IPS-NIHi11 (cell line): ENCODE measurements at regions not wholly inside any gene's neighbourhood (a gene's known extent, or its start where the extent isn't known, plus 50 kb on each side); places are given as distances from the start of the nearest gene placed in this dataset.
A peak's percentile ranks its signal among the peaks of the same experiment; 100 is the strongest.

ENCODE experiments used
- DNase-seq: peaks from one replicate; pipeline ENCODE4 v3.0.0; 2012; ENCODE audit warnings: mixed read lengths, low spot score

GRCh38 chr2:23132000-23132399 is 253.0 kb upstream of the KLHL29 start:
- DNase-seq, result no peak

GRCh38 chr2:23132823-23133595 is 252.0 kb upstream of the KLHL29 start:
- DNase-seq, result no peak

DNA sequence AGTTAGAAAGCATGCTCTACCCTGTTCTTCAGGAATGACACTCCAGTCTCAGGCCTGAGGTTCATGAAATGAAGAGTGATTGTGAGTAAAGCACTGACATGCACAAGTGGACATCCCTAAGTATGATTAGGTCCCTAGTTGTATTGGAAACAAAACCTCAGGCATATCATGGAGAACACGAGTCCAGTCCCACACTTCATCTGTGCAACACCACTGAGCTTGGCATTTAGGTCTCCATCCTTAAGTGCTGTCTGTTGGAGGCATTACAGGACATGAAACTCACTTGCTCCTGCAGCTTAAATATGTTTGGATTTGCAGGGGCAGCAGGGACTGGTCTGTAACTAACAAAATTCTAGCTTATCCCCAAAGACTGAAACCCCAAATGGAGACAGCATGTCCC is 250.3 kb upstream of the KLHL29 start:
- no peak for DNase-seq

GRCh38 chr2:23135481-23136100 is 249.4 kb upstream of the KLHL29 start:
- peak; percentile 39 for DNase-seq

DNA sequence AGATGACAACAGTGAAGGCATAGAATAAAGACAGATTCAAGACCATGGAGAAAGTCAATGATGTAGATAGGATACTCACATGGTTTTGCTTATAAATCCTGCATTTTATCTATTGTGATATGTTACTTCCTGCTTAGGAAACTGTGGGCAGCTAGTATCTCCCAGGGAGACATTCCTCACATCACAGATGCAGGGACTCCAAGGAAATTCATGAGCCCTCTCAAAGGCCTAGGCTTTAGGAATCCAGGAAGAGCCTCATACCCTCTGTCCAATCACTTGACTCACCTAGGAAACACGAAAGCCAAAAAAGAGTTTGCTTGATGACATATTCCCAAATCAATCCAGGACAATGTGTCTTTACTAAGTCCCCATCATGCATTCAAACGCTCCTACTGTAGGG is 247.8 kb upstream of the KLHL29 start:
- DNase-seq, result no peak

DNA sequence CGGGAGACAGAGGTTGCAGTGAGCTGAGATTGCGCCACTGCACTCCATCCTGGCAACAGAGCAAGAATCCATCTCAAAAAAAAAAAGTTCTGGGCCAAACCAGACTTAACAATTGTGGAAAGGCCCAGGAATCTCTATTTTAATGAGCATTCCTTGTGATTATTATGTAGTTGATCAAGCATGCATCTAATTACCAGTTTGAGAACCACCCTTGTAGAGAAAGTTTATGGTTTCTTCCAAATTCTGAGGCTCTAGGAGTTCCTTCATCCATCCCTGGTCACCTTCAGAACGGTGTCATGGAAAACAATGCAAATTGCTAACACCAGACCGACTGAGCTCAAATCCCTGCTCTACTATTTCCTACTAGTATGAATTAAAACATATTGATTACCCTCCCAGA is 246.3 kb upstream of the KLHL29 start:
- DNase-seq, result no peak

GRCh38 chr2:23145460-23145859 is 239.5 kb upstream of the KLHL29 start:
- DNase-seq, result no peak

DNA sequence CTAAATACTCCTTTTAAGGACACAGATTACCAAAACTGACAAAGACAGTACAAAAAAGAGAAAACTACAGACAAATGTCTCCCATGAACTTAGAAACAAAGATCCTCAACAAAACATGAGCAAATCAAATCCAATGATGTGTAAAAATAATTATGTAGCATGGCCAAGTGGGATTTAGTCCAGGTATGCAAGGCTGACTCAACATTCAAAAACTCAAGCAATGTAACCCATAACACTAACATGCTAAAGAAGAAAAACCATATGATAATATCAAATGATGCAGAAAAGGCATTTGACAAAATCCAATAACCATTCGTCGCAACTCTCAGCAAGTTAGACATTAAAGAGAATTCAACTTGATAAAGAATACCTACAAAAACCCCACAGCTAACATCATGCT is 239.0 kb upstream of the KLHL29 start:
- no peak for DNase-seq

DNA sequence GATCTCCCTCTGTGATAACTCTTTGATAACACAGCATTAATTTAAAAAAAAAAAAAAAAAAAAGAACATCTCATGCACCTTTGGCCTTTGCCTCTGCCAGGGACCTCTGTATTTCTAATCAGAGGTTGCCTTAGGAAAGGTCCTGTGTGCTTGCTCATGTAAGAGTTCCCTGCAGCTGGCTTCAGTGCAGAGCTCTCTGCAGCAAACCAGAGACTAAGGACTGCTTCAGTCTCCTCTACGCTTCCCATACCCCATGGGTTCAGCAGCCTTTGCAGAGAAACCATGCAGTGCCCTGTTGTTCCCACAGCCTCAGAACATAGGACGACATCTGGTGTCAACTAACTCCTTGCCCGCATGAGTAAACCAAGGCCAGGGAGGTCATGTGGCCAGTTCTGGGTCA is 236.6 kb upstream of the KLHL29 start:
- DNase-seq, result no peak

DNA sequence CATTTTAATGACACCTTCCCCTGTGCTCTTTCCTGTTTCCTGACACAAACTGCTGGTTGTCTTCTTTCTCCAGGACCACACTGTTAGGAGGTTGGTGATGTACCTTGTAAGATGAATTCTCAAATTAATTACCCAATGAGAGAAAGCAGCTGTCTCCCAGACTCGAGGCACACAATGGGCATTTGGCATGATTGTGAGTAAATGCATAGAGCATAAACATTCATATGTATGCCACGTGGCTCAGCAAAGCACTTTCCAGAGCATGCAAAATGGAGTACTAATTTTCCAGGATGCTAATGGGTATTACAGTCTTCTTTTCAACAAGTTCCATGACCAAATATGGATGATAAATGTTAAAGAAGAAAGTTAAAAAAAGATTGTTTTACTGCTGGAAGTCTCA is 235.2 kb upstream of the KLHL29 start:
- no peak for DNase-seq

GRCh38 chr2:23153484-23153883 is 231.5 kb upstream of the KLHL29 start:
- no peak for DNase-seq

DNA sequence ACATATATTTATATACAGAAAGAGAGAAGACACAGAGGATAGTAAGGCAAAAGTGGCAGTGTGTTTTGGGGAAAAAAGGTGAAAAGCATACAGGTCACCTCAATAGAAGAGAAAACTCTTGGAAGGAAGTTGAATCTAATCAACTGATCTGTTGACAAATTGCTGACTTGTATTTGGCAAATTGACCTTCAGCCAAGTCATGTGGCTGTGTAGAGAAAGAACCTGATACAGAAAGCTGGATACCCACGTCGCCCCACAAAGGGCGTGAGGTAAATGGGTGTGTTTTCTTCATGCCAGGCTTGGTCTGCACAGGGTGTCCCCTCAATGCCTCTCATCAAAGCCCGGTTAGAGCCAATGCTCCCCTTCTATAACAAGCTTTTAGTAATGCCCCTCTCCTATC is 230.0 kb upstream of the KLHL29 start:
- DNase-seq, result no peak

- DNase-seq, result no peak
These were observed 227.2 kb upstream of the KLHL29 start for GRCh38 chr2:23157812-23158211.

DNA sequence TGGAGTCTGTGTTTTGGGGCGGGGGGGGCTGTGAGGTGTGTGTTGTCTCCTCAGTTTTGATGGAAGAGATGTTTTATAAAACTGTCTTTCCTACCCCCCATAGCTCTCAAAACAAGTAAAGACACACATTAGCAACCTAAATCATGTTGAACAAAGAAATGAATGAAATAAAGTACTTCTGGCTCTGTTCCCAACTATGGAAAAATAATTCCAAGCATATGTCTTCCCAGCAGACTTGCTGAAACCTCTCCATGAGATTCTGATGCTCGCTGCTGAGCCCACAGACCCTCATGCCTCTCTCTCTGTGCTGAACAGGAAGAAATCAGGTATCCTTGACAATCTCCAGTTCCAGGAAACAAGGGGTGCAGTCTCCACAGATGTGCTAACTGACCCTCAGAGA is 226.7 kb upstream of the KLHL29 start:
- DNase-seq, result no peak

DNA sequence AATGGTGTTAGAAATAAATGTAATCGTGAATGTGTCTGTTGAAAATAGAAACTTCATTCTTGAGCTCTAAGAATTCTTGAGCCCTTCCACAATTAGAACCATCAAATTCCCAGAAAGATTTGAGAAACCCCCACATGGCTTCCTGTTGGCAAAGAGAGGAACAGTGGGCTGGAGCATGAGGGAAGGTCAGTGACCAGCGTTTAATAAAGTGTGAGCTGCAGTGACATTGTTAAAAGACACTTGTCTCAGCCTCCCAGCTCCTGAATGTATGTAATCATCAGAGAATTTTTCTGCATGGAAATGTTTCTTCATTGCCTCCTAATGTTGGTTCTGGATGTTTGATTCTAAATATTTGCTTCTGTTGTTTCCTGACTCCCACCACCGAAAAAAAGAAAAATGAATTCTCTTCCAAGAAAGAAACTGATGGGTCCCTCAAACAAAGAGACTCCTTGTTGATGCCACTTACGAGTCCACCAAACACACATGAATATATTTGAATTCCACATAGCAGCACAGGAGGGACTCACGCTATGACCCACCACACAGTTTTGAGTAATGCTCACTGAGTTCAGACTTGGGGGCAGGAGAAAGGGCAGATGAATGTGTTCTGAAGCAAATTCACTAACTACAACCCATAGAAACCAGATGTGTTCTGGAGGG is 225.1 kb upstream of the KLHL29 start:
- DNase-seq, result no peak

DNA sequence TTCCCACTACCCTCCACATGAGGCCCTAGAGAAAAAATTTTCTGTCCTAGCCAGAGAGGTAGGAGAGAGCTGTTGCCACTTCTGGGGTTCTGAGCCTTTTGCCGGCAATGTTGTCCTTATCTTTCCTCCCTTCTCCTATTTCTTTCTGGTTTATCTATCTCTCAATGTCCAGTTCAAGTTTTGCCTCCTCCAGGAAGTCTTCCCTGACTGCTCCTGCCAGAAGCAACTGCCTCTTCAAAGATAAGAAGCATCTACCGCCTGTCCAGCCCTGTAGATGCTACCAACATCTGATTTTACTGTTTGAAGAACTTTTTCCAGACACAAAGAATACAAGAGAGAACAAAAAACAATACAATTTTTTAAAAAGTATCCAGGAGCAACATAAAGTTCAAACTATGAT is 220.8 kb upstream of the KLHL29 start:
- no peak for DNase-seq

DNA sequence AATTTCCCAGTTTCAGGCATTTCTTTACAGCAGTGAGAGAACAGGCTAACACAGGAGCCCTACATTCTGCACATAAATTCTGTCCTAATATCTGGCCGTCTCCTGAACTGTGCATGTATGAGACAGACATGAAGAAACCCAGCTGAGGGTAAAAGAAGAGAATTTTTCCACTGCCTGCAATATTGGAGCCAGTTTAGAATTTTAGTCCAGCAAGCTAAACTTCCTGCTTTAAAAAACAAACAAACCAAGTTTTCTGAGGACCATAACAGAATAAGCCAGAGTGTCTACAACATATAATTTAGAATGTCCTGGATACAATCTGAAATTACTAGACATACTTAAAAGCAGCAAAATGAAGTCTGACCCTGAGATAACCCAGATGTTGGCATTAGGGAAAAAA is 215.1 kb upstream of the KLHL29 start:
- DNase-seq, result no peak

DNA sequence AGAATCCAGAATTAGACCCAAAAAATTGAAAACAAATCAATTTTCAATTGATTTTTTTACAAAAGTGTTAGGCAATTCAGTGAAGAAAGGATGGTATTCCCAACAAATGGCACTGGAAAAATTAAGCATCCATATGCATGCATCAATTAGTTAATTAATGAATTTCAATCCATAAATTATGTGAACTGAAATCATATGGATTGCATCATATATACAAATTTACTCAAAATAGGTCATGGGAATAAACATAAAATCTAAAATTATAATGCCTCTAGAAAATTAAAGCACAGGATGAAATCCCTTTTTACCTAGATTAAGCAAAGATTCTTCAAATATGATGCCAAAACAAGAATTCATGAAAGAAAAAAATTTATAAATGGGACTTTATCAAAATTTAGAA is 213.9 kb upstream of the KLHL29 start:
- DNase-seq, result no peak

GRCh38 chr2:23178396-23178795 is 206.6 kb upstream of the KLHL29 start:
- no peak for DNase-seq

GRCh38 chr2:23183733-23184132 is 201.2 kb upstream of the KLHL29 start:
- DNase-seq, result no peak

DNA sequence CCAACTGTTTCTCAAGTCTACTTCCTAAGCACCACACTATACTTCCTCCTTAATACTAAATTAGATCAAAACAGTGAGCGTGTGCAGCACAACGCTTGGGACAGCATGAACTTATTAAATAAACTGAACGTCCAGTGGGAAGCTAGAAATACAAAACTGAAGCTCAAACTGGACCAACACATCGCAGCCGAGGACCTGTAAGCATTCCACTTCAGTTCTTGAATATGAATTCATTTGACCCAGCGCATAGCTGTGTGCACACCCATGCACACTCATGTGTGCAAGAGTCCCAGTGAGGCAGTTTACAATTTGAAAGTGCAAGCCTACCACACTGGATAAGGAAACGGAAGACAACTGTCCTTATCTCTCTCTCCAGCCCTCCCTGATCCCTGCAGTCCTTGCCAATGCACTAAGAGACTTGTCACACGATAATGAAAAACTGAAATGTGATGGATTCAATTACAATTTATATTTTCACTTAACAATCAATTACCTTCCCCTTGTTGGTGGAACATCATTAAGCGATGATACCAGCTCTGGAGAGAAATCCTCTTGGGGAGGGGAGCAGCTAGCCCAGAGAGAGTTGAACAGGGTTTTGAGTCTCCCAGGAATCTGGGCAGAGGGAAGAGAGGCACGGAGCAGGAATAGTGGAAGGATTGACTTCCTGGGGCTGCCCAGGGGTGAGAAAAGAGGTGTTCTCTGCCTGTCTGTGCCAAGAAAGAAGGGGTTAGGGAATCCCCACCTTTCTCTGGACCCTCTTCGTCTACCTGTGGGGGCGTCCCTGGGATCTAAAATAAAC is 186.5 kb upstream of the KLHL29 start:
- no peak for DNase-seq

DNA sequence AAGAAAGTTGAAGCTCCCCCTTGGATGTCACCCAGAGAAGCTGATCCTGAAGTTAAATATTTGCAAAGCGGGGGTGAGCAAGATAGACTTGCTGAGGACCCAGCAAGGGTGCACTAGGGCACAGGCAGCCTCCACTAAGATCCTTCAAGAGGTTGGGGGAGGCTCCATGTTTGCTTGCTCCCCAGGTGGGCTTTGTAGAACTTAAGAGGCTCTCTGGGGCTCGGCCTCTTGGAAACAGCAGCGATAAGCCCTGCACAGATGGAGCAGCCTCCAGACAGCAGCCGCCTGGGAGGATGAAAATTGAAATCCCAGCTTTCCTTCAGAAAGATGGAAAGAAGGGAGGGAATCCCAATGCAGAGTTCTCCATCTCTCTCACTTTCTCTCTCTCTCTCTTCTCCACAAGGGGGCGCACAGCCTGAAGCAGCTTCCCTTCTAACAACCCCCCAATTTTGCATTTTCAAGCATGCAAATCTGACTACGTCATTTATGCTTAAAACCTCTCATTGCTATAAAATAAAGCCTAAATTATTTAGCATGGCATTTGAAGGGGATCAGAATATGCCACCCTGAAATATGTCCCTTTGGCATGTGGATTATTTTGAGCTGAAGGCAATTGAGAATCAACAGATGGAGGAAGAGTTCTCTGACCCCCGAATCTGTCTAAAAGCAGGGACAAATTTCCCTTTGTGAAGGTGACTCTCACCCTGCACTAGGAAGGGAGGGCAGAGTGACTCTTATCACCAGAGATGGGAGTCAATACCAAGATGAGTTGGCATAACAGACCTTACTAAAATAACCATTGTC is 185.7 kb upstream of the KLHL29 start:
- DNase-seq, result peak; percentile 22
